ENCODE measurements at regions not wholly inside any gene's neighbourhood (a gene's known extent, or its start where the extent isn't known, plus 50 kb on each side); places are given as distances from the start of the nearest gene placed in this dataset.
A peak's percentile ranks its signal among the peaks of the same experiment; 100 is the strongest.

GRCh38 chr4:54499308-54500074 is 158.3 kb upstream of the KIT start (continued):
- TF ChIP-seq ADNP (tag; IDR thresholded peaks at IDR 0.05) (no peak), TAL1 (IDR thresholded peaks at IDR 0.05) (peak; percentile 30; the same call in 1 of the 2 replicates), STAT6 (CRISPR knock-in tag; IDR thresholded peaks at IDR 0.05) (no peak), ZNF707 (CRISPR knock-in tag; conservative IDR thresholded peaks at IDR 0.05) (no peak), CAMTA2 (CRISPR knock-in tag; conservative IDR thresholded peaks at IDR 0.05) (no peak), ZNF277 (CRISPR knock-in tag; IDR thresholded peaks at IDR 0.05; ENCODE audit: borderline replicate concordance) (no peak), DPF2 (IDR thresholded peaks at IDR 0.05) (peak; percentile 83), ZNF431 (CRISPR knock-in tag; IDR thresholded peaks at IDR 0.05) (no peak), SPI1 (IDR thresholded peaks at IDR 0.05; ENCODE audit: borderline replicate concordance, low read depth, low read length) (0 out of 2 replicates have a peak, but pooled peaks have one; percentile 11), POLR2A (conservative IDR thresholded peaks at IDR 0.05) (no peak), NKRF (IDR thresholded peaks at IDR 0.05; ENCODE audit: borderline replicate concordance) (no peak), TAF1 (IDR thresholded peaks at IDR 0.05; ENCODE audit: control insufficient read depth, extremely low read depth, insufficient read depth, low read length, severe bottlenecking) (no peak), NFIC (IDR thresholded peaks at IDR 0.05) (no peak), NR2F6 (CRISPR knock-in tag; IDR thresholded peaks at IDR 0.05) (no peak), HSF4 (CRISPR knock-in tag; IDR thresholded peaks at IDR 0.05; ENCODE audit: borderline replicate concordance) (no peak), BRF2 (IDR thresholded peaks at IDR 0.05; ENCODE audit: borderline replicate concordance, insufficient read depth, insufficient read length) (no peak)
